GM23338 (cell line): ENCODE measurements at regions not wholly inside any gene's neighbourhood (a gene's known extent, or its start where the extent isn't known, plus 50 kb on each side); places are given as distances from the start of the nearest gene placed in this dataset.

Experiments used
- ATAC-seq: fragments of 200-7000 bp; cut with Tn5 transposase; 3 replicates; pipeline ENCODE4 v1.9.1; 2020
- DNase-seq: peaks from one replicate; pipeline ENCODE4 v3.0.0-alpha.2; 2015; ENCODE audit warnings: low spot score
- H2AFZ ChIP-seq: fragments of 200-600 bp; sonication (generic); 2 replicates; pipeline ENCODE4 v1.8.0; 2016; ENCODE audit warnings: antibody characterized with exemption, mild to moderate bottlenecking, moderate library complexity
- H3F3A ChIP-seq: fragments of 200-600 bp; sonication (generic); replicated peaks from 2 replicates; pipeline ENCODE4 v1.8.0; 2017; ENCODE audit warnings: antibody characterized with exemption, mixed run types, low read depth
- H3K27ac ChIP-seq: fragments of 200-600 bp; sonication (generic); 2 replicates; pipeline ENCODE4 v1.6.1; 2016; ENCODE audit warnings: low read depth
- H3K27me3 ChIP-seq: fragments of 200-600 bp; sonication (generic); 2 replicates; pipeline ENCODE4 v1.8.0; 2016; ENCODE audit warnings: mild to moderate bottlenecking, mixed run types, moderate library complexity; ENCODE audit not compliant: insufficient read depth
- H3K36me3 ChIP-seq: fragments of 200-600 bp; sonication (generic); 2 replicates; pipeline ENCODE4 v1.8.0; 2016; ENCODE audit warnings: mild to moderate bottlenecking; ENCODE audit not compliant: insufficient read depth
- H3K4me1 ChIP-seq: fragments of 200-600 bp; sonication (generic); 2 replicates; pipeline ENCODE4 v1.8.0; 2016; ENCODE audit warnings: mild to moderate bottlenecking, moderate library complexity; ENCODE audit not compliant: insufficient read depth
- H3K4me2 ChIP-seq: fragments of 200-600 bp; sonication (generic); 2 replicates; pipeline ENCODE4 v1.7.1; 2017; ENCODE audit warnings: mixed run types
- H3K4me3 ChIP-seq: fragments of 200-600 bp; sonication (generic); 2 replicates; pipeline ENCODE4 v1.6.1; 2016; ENCODE audit warnings: mixed run types
- H3K79me2 ChIP-seq: fragments of 200-600 bp; sonication (generic); replicated peaks from 2 replicates; pipeline ENCODE4 v1.8.0; 2017; ENCODE audit warnings: mild to moderate bottlenecking; ENCODE audit not compliant: insufficient read depth
- H3K9me2 ChIP-seq: fragments of 200-600 bp; sonication (generic); 2 replicates; pipeline ENCODE4 v1.8.0; 2017; ENCODE audit not compliant: insufficient read depth
- H4K20me1 ChIP-seq: fragments of 200-600 bp; sonication (generic); replicated peaks from 2 replicates; pipeline ENCODE4 v1.8.0; 2017; ENCODE audit warnings: mild to moderate bottlenecking; ENCODE audit not compliant: insufficient read depth
- H3K27ac Mint-ChIP-seq: 2 replicates; pipeline ENCODE4 v1.8.0; 2020; ENCODE audit warnings: inconsistent platforms, mild to moderate bottlenecking, moderate library complexity, mixed read lengths
- H3K27me3 Mint-ChIP-seq: 3 replicates; pipeline ENCODE4 v1.8.0; 2022; ENCODE audit warnings: low read depth, mild to moderate bottlenecking, moderate library complexity, mixed read lengths, inconsistent platforms; ENCODE audit not compliant: insufficient read depth, poor library complexity
- H3K36me3 Mint-ChIP-seq: 3 replicates; pipeline ENCODE4 v1.8.0; 2021; ENCODE audit warnings: low read depth, mild to moderate bottlenecking, inconsistent platforms, moderate library complexity, mixed read lengths
- H3K4me1 Mint-ChIP-seq: 3 replicates; pipeline ENCODE4 v1.8.0; 2020; ENCODE audit warnings: mild to moderate bottlenecking, inconsistent platforms, mixed read lengths
- H3K4me3 Mint-ChIP-seq: 3 replicates; pipeline ENCODE4 v1.8.0; 2021; ENCODE audit warnings: moderate library complexity, mild to moderate bottlenecking, inconsistent platforms, mixed read lengths
- H3K9me3 Mint-ChIP-seq: 3 replicates; pipeline ENCODE4 v1.8.0; 2020; ENCODE audit warnings: moderate library complexity, mild to moderate bottlenecking, inconsistent platforms, mixed read lengths
- EZH2phosphoT487 ChIP-seq: fragments of 200-600 bp; sonication (generic); IDR thresholded peaks from one replicate; pipeline ENCODE4 v1.8.1; 2018; ENCODE audit warnings: antibody characterized with exemption; ENCODE audit not compliant: unreplicated experiment
- JUNB ChIP-seq: IDR thresholded peaks from one replicate; pipeline ENCODE4 v1.6.1; 2016; ENCODE audit warnings: antibody characterized with exemption; ENCODE audit not compliant: unreplicated experiment
- ZNF462 ChIP-seq: fragments of 250-450 bp; sonication (Bioruptor Pico); IDR thresholded peaks from 2 replicates; pipeline ENCODE4 v1.5.0; 2020; ENCODE audit warnings: mild to moderate bottlenecking, moderate library complexity
- TF ChIP-seq, protein P1 (sequence below): IDR thresholded peaks from one replicate; pipeline ENCODE4 v1.6.1; 2018; ENCODE audit warnings: antibody characterized with exemption; ENCODE audit not compliant: unreplicated experiment

DNA sequence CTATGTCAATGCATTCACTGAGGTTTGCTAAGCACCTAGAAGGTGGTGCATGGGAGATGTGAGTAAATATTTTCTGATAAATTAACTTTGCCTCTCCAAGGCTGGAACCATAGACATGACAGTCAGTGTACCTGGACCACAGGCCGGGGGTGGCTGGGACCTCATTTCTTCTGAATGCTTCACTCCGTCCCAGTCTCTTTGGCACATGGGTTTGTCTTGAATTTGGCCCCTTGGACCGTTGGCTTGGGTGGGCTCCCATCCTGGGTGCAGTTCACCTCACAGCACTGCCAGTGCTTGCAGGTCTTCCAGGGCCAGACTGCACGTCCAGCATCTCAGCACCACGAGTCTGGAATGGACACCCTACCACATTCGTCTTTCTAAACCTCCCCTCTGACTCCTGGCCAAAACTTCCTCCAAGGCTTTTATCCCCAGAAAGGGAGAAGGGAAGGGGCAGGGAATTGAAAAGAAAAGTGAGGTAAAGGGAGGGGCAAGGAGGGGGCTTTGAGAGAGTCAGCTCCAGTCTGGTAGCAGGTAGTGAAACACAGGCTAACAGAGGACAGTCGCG is 267.8 kb downstream of the MED10 start:
- Histone ChIP-seq H3K4me3 (no peak overlapping the region), H3K27ac (no peak overlapping the region), H3K4me1 (no peaks in the 10 kb centered on the region), H4K20me1 (no peaks in the 10 kb centered on the region), H3K79me2 (no peaks in the 10 kb centered on the region), H3K4me2 (no peak overlapping the region), H3K9me2 (0 out of 2 replicates have a peak, but pooled peaks cover 9% of the 10 kb centered on the region), H3F3A (no peaks in the 10 kb centered on the region), H3K36me3 (no peaks in the 10 kb centered on the region), H3K27me3 (no peaks in the 10 kb centered on the region), H2AFZ (no peak overlapping the region)
- ATAC-seq, result no peak
- H3K4me1 Mint-ChIP-seq, result peaks cover 4% of the 10 kb centered on the region; the same call in 2 of the 3 replicates
- TF ChIP-seq, protein P1, sequence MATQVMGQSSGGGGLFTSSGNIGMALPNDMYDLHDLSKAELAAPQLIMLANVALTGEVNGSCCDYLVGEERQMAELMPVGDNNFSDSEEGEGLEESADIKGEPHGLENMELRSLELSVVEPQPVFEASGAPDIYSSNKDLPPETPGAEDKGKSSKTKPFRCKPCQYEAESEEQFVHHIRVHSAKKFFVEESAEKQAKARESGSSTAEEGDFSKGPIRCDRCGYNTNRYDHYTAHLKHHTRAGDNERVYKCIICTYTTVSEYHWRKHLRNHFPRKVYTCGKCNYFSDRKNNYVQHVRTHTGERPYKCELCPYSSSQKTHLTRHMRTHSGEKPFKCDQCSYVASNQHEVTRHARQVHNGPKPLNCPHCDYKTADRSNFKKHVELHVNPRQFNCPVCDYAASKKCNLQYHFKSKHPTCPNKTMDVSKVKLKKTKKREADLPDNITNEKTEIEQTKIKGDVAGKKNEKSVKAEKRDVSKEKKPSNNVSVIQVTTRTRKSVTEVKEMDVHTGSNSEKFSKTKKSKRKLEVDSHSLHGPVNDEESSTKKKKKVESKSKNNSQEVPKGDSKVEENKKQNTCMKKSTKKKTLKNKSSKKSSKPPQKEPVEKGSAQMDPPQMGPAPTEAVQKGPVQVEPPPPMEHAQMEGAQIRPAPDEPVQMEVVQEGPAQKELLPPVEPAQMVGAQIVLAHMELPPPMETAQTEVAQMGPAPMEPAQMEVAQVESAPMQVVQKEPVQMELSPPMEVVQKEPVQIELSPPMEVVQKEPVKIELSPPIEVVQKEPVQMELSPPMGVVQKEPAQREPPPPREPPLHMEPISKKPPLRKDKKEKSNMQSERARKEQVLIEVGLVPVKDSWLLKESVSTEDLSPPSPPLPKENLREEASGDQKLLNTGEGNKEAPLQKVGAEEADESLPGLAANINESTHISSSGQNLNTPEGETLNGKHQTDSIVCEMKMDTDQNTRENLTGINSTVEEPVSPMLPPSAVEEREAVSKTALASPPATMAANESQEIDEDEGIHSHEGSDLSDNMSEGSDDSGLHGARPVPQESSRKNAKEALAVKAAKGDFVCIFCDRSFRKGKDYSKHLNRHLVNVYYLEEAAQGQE, result no peak
- H3K4me3 Mint-ChIP-seq, result no peak overlapping the region
- no peaks in the 10 kb centered on the region; the same call in 2 of the 3 replicates for H3K9me3 Mint-ChIP-seq
- no peak for DNase-seq
- H3K27ac Mint-ChIP-seq, result no peak overlapping the region
- no peaks in the 10 kb centered on the region for H3K36me3 Mint-ChIP-seq
- H3K27me3 Mint-ChIP-seq, result peaks cover 6% of the 10 kb centered on the region

DNA sequence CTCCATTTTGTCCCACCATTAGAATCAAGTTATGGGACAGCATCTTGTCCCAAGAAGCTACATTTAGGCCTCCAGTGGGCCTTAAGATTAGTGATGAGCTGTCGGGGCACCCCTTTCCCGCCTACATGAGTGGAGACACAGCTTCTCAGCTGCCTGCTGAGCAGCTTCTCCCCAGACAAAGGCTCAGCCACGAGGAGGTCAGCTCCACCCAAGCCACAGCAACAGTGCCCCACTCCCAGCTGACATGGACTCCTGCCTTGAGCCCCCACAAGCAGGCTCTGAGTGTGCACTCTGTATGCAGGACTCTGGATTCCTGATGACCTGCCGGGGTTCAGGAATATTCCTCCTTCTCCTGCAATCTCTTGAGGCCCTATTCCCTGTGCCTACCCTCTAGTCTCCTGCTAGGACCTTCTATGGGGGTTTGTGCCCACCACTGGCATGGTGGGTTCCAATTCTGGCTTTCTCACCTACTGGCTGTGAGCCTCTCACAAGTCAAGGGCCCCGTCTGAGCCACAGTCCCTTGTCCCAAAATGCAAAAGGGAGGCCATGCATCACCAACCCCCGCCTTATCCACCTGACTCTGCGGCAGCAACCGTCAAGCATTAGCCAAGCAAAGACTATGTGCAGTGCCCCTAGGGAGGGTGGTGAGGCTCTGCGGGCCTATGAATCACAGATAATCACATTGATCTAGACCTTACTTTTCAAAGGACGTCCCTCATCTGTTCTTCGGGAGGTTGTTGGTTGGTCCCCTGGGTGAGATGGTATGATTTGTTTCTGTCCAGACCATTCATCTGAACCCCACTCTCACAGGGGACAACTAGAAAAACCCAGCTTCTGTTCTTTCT is 269.1 kb downstream of the MED10 start:
- Mint-ChIP-seq H3K9me3 (no peaks in the 10 kb centered on the region; the same call in 2 of the 3 replicates), H3K36me3 (no peaks in the 10 kb centered on the region), H3K27ac (no peak overlapping the region), H3K27me3 (peaks cover 6% of the 10 kb centered on the region), H3K4me1 (peaks cover 8% of the 10 kb centered on the region; the same call in 2 of the 3 replicates), H3K4me3 (no peak overlapping the region)
- H3F3A ChIP-seq, result no peaks in the 10 kb centered on the region
- H3K36me3 ChIP-seq, result no peaks in the 10 kb centered on the region
- no peak overlapping the region for H3K27ac ChIP-seq
- no peak overlapping the region for H3K4me3 ChIP-seq
- no peak for ATAC-seq
- H3K27me3 ChIP-seq, result no peaks in the 10 kb centered on the region
- H3K4me1 ChIP-seq, result no peaks in the 10 kb centered on the region
- DNase-seq, result no peak
- no peaks in the 10 kb centered on the region for H3K79me2 ChIP-seq
- 0 out of 2 replicates have a peak, but pooled peaks cover 9% of the 10 kb centered on the region for H3K9me2 ChIP-seq
- no peak overlapping the region for H2AFZ ChIP-seq
- no peaks in the 10 kb centered on the region for H4K20me1 ChIP-seq
- no peak overlapping the region for H3K4me2 ChIP-seq
- no peak for TF ChIP-seq ZNF462 (CRISPR knock-in tag)
- no peak for TF ChIP-seq EZH2phosphoT487
- TF ChIP-seq JUNB, result no peak
- TF ChIP-seq, protein P1, result no peak
